NCI-H460 (cell line): ENCODE measurements at regions not wholly inside any gene's neighbourhood (a gene's known extent, or its start where the extent isn't known, plus 50 kb on each side); places are given as distances from the start of the nearest gene placed in this dataset.
A peak's percentile ranks its signal among the peaks of the same experiment; 100 is the strongest.

Experiments
- DNase-seq: peaks from one replicate; pipeline ENCODE4 v3.0.0-alpha.2; 2016; ENCODE audit warnings: low read depth; ENCODE audit errors: extremely low read depth

DNA sequence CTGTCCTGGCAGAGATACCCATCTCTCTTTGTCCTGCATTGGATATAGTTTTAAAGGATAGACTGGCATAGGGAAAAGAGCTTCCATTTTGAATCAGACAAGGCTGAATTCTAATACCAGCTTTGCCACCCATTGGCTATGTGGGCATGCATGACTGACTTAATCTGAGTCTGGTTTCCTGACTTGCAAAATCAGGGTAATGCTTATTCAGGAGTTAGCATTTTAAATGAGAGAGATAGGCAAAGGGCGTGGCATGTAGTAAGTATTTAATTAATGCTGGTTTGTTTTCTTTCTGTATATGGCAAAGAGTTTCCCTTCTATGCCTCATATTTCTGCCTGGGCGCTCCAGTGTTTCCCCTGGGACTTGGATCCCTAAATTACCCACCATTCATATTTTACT is 492.9 kb downstream of the IGSF11 start:
- DNase-seq = no peak

DNA sequence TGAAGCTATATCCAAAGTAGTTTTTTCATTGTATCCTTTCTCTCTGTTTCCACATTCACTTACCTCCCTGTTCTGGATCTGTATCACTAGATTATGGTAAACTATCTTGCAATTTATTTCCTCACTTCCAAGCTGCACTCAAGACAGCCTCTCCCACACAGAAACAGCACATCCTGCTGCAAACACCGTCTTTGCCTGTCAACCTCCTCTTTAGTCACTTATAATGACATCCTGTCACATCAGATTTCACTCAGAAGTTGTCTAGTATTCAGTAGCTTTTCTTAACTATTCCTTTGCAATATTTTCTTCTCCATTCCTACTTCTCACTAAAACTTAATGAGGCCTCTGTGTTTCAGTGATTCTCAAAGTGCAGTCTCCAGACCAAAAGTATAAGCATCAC is 490.8 kb downstream of the IGSF11 start:
- DNase-seq = no peak

- DNase-seq = peak; percentile 8
These were observed 490.2 kb downstream of the IGSF11 start for GRCh38 chr3:118544458-118544857.

DNA sequence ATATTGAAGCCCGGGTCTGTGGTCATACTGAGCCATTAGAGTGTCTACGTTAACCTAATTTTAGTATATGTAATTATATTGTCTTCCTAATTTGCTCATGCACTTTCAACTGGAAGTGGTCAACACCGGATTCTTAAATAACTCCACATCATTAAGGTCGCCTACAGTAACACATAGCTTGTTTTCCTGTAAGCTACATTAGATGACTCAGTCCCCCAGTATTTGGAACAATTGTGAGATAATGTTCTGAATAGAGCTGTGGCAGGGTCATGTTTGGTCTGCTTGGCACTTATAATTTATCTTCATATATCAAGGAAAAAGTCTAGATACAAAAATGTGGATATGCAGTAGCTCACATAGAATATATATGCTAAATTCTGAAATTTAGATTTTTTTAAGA is 486.2 kb downstream of the IGSF11 start:
- DNase-seq = peak; percentile 31

GRCh38 chr3:118550122-118550521 is 484.5 kb downstream of the IGSF11 start:
- no peak for DNase-seq

DNA sequence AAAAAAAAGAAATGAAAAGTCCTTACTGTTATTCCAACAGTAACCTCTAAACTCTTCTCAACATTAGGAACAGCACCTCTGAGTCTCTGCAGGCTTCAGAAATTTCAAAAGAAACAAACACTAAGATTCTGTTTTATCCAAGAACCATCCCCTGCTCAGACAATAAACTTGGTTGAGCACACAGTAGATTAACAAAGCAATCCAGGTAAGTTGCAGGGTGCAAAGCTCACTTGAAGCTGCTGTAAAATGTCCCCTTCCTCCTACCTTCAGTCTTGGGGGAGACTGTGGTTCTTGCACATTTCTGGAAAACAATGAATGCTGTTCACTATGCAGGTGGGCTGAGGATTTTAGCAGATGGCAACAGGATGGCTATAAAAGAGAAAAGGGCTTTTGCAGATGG is 484.1 kb downstream of the IGSF11 start:
- DNase-seq = no peak

DNA sequence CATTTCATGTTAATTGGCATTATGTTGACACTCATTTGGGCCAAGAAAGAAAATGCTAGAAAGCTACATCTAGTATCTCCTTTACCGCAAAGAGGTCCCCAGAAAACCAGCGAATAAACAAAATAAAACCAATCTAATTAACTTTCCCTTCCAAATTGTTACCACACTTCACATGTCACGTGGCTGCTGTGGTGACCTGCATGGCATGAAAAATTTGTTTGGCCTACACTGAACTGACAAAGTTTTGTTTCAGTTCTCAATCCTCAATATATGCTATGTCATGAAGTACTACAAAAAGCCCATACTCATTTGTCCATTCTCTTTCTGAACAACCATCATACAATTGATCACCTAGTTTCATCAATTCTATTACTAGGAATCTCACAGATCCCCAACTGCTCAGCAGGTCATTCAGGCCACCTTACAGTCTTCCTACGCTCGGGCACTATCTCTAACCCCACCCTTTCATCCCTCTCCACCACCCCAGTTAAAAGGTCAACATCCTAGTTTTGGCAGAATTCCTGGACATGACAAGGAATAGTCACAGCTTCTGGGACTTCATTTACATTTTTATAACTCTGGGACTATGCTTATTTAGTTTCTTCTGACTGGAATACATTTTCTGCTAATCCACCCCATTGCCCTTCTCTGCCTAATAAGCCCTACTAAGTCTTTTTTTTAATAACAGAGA is 480.4 kb downstream of the IGSF11 start:
- DNase-seq = no peak

GRCh38 chr3:118556983-118557382 is 477.7 kb downstream of the IGSF11 start:
- no peak for DNase-seq

- no peak for DNase-seq
These were observed 477.1 kb downstream of the IGSF11 start for GRCh38 chr3:118557513-118557912.

GRCh38 chr3:118559286-118559685 is 475.4 kb downstream of the IGSF11 start:
- no peak for DNase-seq

- no peak for DNase-seq
These were observed 469.8 kb downstream of the IGSF11 start for GRCh38 chr3:118564800-118565199.

DNA sequence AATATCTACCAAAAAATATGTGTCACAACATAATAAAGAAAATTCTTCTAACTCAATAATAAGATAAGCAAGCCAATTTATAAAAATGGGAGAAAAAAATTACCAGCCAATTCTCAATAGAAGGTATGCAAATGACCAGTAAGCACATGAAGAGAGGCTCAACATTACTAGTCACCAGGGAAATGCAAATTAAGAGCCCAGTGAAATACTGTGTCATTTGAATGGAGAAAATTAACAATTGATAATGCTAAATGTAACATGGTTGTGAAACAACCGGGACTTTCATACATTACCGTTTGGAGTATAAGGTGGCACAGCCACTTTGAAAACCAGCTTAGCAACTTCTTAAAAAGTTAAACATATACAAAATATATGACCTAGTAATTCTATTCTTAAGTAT is 460.7 kb downstream of the IGSF11 start:
- no peak for DNase-seq

- no peak for DNase-seq
These were observed 457.4 kb downstream of the IGSF11 start for GRCh38 chr3:118577055-118577777.

GRCh38 chr3:118578559-118578958 is 456.1 kb downstream of the IGSF11 start:
- no peak for DNase-seq

- DNase-seq = no peak
These were observed 447.5 kb downstream of the IGSF11 start for GRCh38 chr3:118587037-118587741.

DNA sequence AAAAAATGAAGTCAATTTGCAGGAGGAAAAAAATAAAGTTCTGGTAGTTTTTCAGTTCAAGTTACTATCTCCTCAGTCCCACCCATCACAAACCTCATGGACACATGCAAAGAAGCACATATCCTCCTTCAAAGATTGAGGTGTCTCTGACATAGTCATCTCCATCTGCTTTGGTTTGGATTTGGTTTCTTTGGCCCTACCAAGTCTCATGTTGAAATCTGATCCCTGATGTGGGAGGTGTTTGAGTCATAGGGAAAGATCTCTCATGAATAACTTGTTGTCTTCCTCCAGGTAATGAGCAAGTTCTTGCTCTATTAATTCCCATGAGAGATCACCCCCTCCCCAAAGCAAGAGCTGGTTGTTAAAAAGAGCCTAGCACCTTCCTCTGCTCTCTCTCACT is 446.8 kb downstream of the IGSF11 start:
- DNase-seq = no peak

- no peak for DNase-seq
These were observed 441.4 kb downstream of the IGSF11 start for GRCh38 chr3:118593277-118593670.

DNA sequence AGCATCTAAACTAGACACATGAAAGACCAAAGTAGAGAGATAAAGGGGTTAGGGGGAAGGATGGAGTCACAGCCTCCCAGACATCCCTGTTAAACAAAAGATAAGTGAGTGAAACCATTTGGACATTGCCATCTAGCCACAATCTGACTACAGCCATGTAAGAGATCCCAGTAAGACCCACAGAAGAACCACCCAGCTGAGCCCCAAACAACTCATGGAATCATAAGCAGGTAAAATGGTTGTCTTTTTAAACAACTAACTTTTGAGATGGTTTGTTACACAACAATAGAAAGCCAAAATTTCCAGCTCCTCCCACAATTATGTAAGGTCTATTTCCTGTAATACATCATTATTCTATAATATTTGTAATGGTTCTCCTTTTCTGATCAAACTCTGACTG is 437.5 kb downstream of the IGSF11 start:
- DNase-seq = no peak

DNA sequence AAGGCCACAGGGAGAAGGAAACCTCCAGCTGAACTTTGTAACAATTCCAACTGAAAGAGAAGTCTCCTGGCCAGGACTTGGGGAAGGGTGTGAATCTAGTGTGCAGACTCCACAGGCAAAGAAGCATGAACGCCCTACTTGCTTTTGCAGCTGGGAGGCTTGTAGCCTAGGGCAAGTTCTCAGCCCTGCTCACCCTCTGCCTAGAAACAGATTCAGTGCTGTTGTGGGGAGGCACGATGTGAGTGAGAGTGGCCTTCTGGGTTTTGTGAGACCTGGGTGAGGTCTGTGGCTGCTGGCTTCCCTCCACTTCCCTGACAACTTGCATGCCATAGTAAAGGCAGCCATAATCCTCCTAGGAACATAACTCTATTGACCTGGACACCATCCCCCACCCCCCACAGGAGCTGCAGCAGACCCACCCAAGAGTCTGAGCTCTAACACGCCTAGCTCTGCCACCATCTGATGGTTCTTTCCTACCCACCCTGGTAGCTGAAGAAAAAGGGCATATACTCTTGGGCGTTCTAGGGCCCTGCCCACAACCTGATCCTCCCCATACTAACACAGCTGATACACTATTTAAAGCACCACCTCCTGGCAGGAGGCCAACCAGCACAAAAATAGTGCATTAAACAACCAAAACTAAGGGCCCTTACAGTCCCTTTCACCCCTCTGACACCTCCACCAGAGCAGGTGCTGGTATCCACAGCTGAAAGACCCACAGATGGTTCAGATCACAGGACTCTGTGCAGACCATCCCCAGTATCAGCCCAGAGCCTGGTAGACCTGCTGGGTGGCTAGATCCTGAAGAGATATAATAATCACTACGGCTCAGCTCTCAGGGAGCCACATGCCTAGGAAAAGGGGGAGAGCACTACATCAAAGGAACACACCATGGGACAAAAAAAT is 426.5 kb downstream of the IGSF11 start:
- DNase-seq = no peak

DNA sequence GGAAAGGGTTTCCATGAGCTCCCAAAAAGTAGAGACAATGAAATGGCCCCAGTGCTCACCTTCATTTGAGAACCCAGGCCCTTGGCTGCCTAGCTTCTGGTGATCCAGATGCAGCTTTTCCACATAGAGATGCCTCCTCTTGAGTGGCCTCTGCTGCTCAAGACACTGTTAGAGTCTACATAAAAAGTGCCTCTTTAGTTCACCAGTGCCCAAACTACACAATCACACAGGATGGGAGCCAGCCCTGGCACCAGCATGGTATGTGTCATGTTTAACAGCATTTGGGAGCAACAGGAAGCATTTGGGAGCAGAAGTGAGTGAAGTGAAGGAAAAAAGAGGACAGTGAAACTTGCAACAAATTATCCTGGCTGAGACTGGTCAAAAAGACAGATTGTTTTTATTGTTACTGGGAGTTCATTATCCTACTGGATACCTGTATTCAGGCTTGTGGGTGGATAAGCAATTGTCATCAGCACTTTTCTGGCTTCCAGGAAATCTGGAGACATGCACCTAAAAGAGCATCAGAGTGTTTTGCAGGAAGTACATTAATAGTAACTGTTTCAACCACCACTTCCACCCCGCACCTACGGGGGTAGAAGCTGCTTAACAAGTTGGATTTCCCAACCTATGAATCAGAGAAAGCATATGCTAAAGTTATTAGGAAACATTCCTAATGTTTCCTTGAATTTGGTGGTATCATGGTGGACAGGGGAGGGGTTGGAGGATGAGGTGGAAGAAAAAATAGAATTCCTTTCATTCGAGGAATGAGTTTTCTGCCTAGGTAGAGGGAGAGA is 416.2 kb downstream of the IGSF11 start:
- no peak for DNase-seq
